GM12892 (cell line): ENCODE measurements at regions not wholly inside any gene's neighbourhood (a gene's known extent, or its start where the extent isn't known, plus 50 kb on each side); places are given as distances from the start of the nearest gene placed in this dataset.

Experiments
- POLR2A ChIP-seq: IDR thresholded peaks from 2 replicates; pipeline ENCODE4 v1.6.1; 2011; ENCODE audit warnings: low read depth, low read length, control low read depth
- POLR2AphosphoS5 ChIP-seq: IDR thresholded peaks from 2 replicates; pipeline ENCODE4 v1.6.1; 2011; ENCODE audit warnings: low read depth, low read length, control low read depth
- TAF1 ChIP-seq: IDR thresholded peaks from 2 replicates; pipeline ENCODE4 v1.6.1; 2011; ENCODE audit warnings: low read depth, mild to moderate bottlenecking, control low read depth, low read length, borderline replicate concordance

GRCh38 chr5:159493696-159494095, 163.4 kb upstream of the IL12B start:
- TF ChIP-seq POLR2A = no peak
- TF ChIP-seq POLR2AphosphoS5 = no peak
- TF ChIP-seq TAF1 = no peak
